ENCODE measurements at regions not wholly inside any gene's neighbourhood (a gene's known extent, or its start where the extent isn't known, plus 50 kb on each side); places are given as distances from the start of the nearest gene placed in this dataset.
"Not testable (repeated sequence)": the region's sequence is repeated elsewhere in the genome, so short reads cannot be mapped to it uniquely, and the experiment has no call there.

DNA sequence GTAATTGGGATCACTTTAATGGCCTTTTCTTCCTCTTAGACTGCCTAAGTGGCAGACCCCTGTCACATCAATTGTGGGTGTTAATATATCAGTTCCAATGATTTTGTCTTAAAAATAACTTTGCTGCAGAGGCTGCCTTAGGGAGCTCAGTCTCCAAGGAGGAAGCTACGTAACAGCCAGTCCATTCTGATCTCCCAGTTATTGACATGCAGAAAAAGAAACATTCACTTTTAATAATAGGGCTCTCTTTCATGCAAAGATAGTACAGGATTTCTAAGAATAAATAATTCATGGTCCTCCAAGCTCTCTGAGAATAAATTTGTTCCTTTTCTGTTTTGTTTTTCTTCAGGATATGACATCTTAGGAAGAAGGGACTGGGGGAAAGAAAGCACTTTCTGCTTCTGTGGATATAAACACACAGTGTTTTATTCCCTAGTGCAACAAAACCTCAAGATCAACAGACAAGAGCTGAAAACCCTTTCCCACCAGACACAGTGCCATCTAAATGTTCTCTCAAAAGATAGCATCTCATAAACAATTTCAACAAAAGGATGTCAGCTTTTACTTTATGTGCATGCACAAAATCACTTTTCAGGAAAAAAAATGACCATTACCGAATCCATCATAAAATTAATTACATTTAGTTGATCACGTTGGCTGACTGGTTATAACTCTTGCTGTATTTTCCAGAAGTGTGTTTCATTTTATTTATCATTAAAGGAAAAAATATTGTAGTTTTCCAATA, 372.4 kb upstream of the SLC7A11 start:
- no peak for DNase-seq (ENCODE audit: extremely low read depth in 1 of 11, low read depth in 9 of 11, low spot score in 4 of 11)

GRCh38 chr4:138612428-138612827, 370.3 kb upstream of the SLC7A11 start:
- DNase-seq (ENCODE audit: extremely low read depth in 1 of 11, low read depth in 9 of 11, low spot score in 4 of 11) = no peak

DNA sequence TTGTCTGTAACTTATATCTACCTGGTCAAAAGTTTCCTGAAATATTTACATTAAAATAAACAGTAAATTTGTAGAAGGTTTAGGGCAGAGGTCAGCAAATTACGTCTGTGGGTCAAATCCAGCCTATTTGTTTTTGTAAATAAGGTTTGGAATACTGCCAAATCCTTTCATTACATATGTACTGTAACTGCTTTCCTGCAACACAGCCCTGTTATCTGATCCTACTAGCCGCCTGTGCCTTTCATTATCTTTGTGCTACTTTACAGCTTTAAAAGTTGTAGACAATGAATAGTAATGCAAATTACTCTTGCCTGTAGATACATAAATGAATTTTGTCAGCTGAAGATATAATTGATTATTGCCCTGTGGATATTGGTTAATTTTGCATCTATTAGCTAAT, 369.6 kb upstream of the SLC7A11 start:
- no peak for DNase-seq (ENCODE audit: extremely low read depth in 1 of 11, low read depth in 9 of 11, low spot score in 4 of 11)

GRCh38 chr4:138611017-138611416, 368.9 kb upstream of the SLC7A11 start:
- no peak for DNase-seq (ENCODE audit: extremely low read depth in 1 of 11, low read depth in 9 of 11, low spot score in 4 of 11)

DNA sequence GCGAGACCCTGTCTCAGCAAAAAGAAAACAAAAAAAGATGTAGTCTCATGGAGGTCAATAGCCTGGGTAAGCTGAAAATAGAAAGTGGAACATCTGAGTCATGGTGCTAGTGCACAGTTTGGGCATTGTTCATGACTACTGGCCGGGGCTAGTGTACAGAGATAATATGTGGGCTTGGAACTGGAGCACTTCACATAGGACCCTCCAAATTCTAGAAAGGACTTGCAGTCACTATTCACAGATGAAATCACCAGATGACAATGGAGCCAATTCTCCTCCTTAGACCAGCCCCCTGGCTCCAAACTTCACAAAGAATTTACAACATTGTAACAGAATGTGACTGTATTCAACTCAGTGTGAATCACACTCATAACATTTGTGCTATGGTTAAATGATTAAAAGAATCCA, 367.8 kb upstream of the SLC7A11 start:
- DNase-seq (ENCODE audit: extremely low read depth in 1 of 11, low read depth in 9 of 11, low spot score in 4 of 11) = no peak

GRCh38 chr4:138604556-138604955, 362.4 kb upstream of the SLC7A11 start:
- DNase-seq (ENCODE audit: extremely low read depth in 1 of 11, low read depth in 9 of 11, low spot score in 4 of 11) = no peak

GRCh38 chr4:138602664-138603063, 360.5 kb upstream of the SLC7A11 start:
- DNase-seq (ENCODE audit: extremely low read depth in 1 of 11, low read depth in 9 of 11, low spot score in 4 of 11) = no peak

DNA sequence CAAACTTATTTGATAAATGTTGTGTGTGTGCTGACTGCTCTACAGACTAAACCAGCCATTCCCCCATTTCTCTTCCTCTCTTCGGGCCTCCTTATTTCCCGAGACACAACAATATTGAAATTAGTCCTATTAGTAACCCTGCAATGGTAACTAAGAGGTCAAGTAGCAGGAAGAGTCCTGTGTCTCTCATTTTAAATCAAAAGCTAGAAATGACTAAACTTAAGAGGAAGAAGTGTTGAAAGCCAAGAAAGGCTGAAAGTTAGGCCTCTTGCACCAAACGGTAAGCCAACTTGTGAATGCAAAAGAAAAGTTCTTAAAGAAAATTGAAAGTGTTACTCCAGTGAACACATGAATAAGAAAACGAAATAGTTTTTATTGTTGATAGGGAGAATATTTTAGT, 357.8 kb upstream of the SLC7A11 start:
- no peak for DNase-seq (ENCODE audit: extremely low read depth in 1 of 11, low read depth in 9 of 11, low spot score in 4 of 11)

GRCh38 chr4:138598226-138598625, 356.1 kb upstream of the SLC7A11 start:
- DNase-seq (ENCODE audit: extremely low read depth in 1 of 11, low read depth in 9 of 11, low spot score in 4 of 11) = no peak

- DNase-seq (ENCODE audit: extremely low read depth in 1 of 11, low read depth in 9 of 11, low spot score in 4 of 11) = no peak
Measured at GRCh38 chr4:138596896-138597295, 354.7 kb upstream of the SLC7A11 start.

DNA sequence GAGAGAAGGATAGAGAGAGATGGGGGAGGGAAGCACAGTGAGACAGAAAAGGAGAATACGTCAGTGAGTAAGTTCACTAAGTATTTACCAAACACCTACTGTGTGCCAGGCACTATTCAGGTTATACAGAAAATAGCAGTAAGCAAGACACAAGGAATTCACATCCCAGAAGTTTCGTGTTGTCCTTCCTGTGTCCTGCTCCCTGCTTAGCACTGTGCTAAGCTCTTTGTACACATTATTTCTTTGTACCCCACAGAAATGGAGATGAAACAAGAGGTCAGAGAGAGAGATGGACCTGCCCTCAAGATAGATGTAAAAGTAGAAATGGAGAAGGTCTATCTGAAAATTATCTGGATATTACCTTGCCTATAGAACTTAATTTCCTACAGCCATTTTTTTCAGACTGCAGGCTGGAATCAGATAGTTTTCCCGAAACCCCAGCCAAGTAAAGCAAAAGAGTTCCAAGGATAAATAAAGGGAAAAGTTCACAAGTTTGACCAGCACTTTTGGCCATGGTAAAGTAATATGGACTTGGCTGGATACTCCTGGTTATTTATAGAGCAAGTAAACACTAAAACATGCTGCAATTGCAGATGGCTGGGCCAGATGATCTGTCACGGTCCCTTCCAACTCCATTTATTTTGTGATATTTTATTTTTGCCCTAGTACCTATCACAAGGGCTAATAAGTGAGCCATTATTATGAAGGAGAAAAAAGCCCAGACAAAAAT, 353.7 kb upstream of the SLC7A11 start:
- DNase-seq (ENCODE audit: extremely low read depth in 1 of 11, low read depth in 9 of 11, low spot score in 4 of 11) = peak; percentile 4 to 60 (median 41)

- no peak for DNase-seq (ENCODE audit: extremely low read depth in 1 of 11, low read depth in 9 of 11, low spot score in 4 of 11)
Measured at GRCh38 chr4:138595171-138595570, 353.0 kb upstream of the SLC7A11 start.

DNA sequence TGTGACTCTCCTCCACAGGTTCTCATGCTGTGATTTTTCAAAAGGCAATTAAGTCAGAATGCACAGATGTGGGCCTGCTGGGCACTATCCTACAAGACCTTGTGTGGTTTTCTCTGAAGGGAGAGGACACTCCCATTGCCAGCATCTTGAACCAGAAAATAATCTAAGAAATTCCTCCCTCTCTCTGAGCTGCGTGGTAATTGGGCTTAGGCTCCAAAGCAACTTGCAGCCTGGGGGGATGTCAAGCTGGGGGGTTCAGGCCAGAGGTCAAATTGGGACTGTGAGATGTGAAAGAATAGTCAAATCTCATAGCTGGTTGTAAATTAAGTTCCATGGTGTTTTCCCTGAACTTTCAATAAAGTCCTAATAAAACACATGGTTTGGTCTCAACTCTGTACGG, 350.6 kb upstream of the SLC7A11 start:
- no peak for DNase-seq (ENCODE audit: extremely low read depth in 1 of 11, low read depth in 9 of 11, low spot score in 4 of 11)

DNA sequence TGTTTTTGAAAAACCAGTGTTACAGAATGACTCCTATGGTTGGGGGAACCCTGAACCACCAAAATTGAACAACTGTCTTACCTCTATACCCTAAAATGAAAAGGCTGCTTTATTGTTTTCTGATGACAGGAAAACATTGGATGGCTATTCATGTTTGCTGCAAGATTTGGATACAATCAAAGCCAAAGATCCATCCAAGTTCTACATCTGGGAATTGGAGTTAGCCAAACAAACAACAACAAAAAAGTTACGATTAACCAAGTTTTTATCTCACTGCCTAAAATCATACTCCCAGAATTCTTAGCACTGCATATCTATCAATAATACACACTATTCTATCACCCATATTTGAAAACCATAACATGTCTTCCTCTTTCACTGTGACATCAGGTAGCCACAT, 349.7 kb upstream of the SLC7A11 start:
- no peak for DNase-seq (ENCODE audit: extremely low read depth in 1 of 11, low read depth in 9 of 11, low spot score in 4 of 11)

- DNase-seq (ENCODE audit: extremely low read depth in 1 of 11, low read depth in 9 of 11, low spot score in 4 of 11) = no peak
Measured at GRCh38 chr4:138588501-138588900, 346.4 kb upstream of the SLC7A11 start.

GRCh38 chr4:138579146-138579545, 337.0 kb upstream of the SLC7A11 start:
- no peak for DNase-seq (ENCODE audit: extremely low read depth in 1 of 11, low read depth in 9 of 11, low spot score in 4 of 11)

DNA sequence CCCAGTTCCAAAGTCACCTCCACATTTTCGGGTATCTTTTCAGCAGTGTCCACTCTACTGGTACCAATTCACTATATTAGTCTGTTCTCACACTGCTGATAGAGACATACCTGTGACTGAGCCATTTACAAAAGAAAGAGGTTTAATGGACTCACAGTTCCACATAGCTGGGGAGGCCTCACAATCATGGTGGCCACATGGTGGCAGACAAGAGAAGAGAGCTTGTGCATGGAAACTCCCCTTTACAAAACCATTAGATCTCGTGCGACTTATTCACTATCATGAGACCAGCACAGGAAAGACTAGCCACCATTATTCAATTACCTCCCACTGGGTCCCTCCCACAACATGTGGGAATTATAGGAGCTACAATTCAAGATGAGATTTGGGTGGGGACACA, 335.7 kb upstream of the SLC7A11 start:
- DNase-seq (ENCODE audit: extremely low read depth in 1 of 11, low read depth in 9 of 11, low spot score in 4 of 11) = not testable (repeated sequence)

DNA sequence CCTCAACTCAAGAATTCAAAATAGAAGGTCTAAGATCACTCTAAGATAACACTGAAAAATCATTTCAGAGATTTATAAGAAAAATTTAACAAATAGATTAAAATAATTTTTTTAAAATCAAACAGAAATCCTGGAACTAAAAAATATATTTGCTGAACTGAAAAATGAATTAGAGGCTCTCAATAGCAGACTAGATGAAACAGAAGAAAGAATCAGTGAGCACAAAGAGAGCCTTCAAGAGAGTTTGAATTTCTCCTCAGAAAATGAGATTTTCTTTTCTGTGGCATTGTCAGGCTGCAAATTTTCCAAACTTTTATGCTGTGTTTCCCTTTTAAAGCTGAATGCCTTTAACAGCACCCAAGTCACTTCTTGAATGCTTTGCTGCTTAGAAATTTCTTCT, 335.0 kb upstream of the SLC7A11 start:
- DNase-seq (ENCODE audit: extremely low read depth in 1 of 11, low read depth in 9 of 11, low spot score in 4 of 11) = no peak

DNA sequence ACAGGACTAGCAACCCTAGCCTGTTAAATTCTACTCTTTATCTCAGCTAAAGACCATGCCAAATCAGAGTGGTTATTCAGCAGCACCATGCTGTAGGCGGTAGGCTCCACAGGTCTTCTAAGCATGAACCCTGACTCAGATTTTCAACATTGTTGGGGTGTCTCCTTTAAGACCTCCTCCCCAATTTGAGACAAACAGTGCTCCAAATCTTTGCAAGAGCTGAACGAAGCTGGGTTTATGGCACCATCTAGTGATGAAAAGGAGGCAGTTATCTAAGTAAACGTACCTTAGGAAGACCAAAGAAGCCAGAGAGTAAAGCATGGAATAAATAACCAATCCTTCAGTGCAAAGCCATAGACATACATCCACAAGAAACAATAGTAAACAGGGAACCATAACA, 334.5 kb upstream of the SLC7A11 start:
- no peak for DNase-seq (ENCODE audit: extremely low read depth in 1 of 11, low read depth in 9 of 11, low spot score in 4 of 11)

- DNase-seq (ENCODE audit: extremely low read depth in 1 of 11, low read depth in 9 of 11, low spot score in 4 of 11) = no peak
Measured at GRCh38 chr4:138573246-138573645, 331.1 kb upstream of the SLC7A11 start.

GRCh38 chr4:138572007-138572406, 329.9 kb upstream of the SLC7A11 start:
- no peak for DNase-seq (ENCODE audit: extremely low read depth in 1 of 11, low read depth in 9 of 11, low spot score in 4 of 11)

Measured in renal cortex interstitium (tissue), 11 donors.